H9 (cell line): ENCODE measurements at regions not wholly inside any gene's neighbourhood (a gene's known extent, or its start where the extent isn't known, plus 50 kb on each side); places are given as distances from the start of the nearest gene placed in this dataset.

Experiments used
- DNase-seq: peaks from one replicate; pipeline ENCODE4 v3.0.0-alpha.2; 2017
- H2AFZ ChIP-seq: one replicate; pipeline ENCODE4 v1.6.1; 2013; ENCODE audit warnings: mild to moderate bottlenecking, low read length, control low read depth, moderate library complexity
- H2AK5ac ChIP-seq: 2 replicates; pipeline ENCODE4 v1.6.1; 2013; ENCODE audit warnings: low read length, control low read depth, mixed read lengths; ENCODE audit not compliant: insufficient read length
- H2BK120ac ChIP-seq: one replicate; pipeline ENCODE4 v1.6.1; 2013; ENCODE audit warnings: low read depth, mild to moderate bottlenecking, low read length, control low read depth, inconsistent platforms; ENCODE audit not compliant: poor library complexity, severe bottlenecking
- H2BK12ac ChIP-seq: 2 replicates; pipeline ENCODE4 v1.6.1; 2013; ENCODE audit warnings: low read length, control low read depth, mixed read lengths, low read depth; ENCODE audit not compliant: insufficient read length
- H2BK15ac ChIP-seq: 2 replicates; pipeline ENCODE4 v1.6.1; 2013; ENCODE audit warnings: low read depth, low read length, control low read depth
- H2BK20ac ChIP-seq: one replicate; pipeline ENCODE4 v1.6.1; 2013; ENCODE audit warnings: low read depth, mild to moderate bottlenecking, low read length, control low read depth, inconsistent platforms; ENCODE audit not compliant: poor library complexity, severe bottlenecking
- H2BK5ac ChIP-seq: 2 replicates; pipeline ENCODE4 v1.6.1; 2013; ENCODE audit warnings: low read length, control low read depth, mixed read lengths; ENCODE audit not compliant: insufficient read length
- H3K14ac ChIP-seq: 2 replicates; pipeline ENCODE4 v1.6.1; 2013; ENCODE audit warnings: low read length, control low read depth; ENCODE audit not compliant: insufficient read depth
- H3K18ac ChIP-seq: 2 replicates; pipeline ENCODE4 v1.6.1; 2013; ENCODE audit warnings: low read depth, mild to moderate bottlenecking, mixed read lengths, low read length, control low read depth; ENCODE audit not compliant: insufficient read length
- H3K23ac ChIP-seq: 2 replicates; pipeline ENCODE4 v1.6.1; 2013; ENCODE audit warnings: low read length, control low read depth, mixed read lengths, low read depth; ENCODE audit not compliant: insufficient read length
- H3K23me2 ChIP-seq: 2 replicates; pipeline ENCODE4 v1.6.1; 2013; ENCODE audit warnings: low read depth, mild to moderate bottlenecking, mixed read lengths, low read length, control low read depth; ENCODE audit not compliant: insufficient read length, poor library complexity, severe bottlenecking
- H3K27ac ChIP-seq: 2 replicates; pipeline ENCODE4 v1.5.1; 2013; ENCODE audit warnings: low read length, control low read depth, mixed read lengths, low read depth; ENCODE audit not compliant: insufficient read length
- H3K27me3 ChIP-seq: 2 replicates; pipeline ENCODE4 v1.6.1; 2013; ENCODE audit warnings: low read length, control low read depth, inconsistent platforms; ENCODE audit not compliant: insufficient read depth
- H3K4ac ChIP-seq: 2 replicates; pipeline ENCODE4 v1.6.1; 2013; ENCODE audit warnings: low read depth, mild to moderate bottlenecking, control low read depth, inconsistent platforms, low read length, moderate library complexity
- H3K4me1 ChIP-seq: 2 replicates; pipeline ENCODE4 v1.6.1; 2013; ENCODE audit warnings: low read length, control low read depth, inconsistent platforms; ENCODE audit not compliant: insufficient read depth
- H3K4me2 ChIP-seq: 2 replicates; pipeline ENCODE4 v1.6.1; 2013; ENCODE audit warnings: low read length, control low read depth, mixed read lengths; ENCODE audit not compliant: insufficient read length, insufficient read depth
- H3K56ac ChIP-seq: 2 replicates; pipeline ENCODE4 v1.6.1; 2013; ENCODE audit warnings: low read depth, mild to moderate bottlenecking, mixed read lengths, low read length, control low read depth; ENCODE audit not compliant: insufficient read length
- H3K79me1 ChIP-seq: 2 replicates; pipeline ENCODE4 v1.6.1; 2013; ENCODE audit warnings: low read depth, mild to moderate bottlenecking, moderate library complexity, low read length, control low read depth, inconsistent platforms; ENCODE audit not compliant: insufficient read depth, poor library complexity, severe bottlenecking
- H3K79me2 ChIP-seq: 2 replicates; pipeline ENCODE4 v1.6.1; 2013; ENCODE audit warnings: low read length, control low read depth, inconsistent platforms; ENCODE audit not compliant: insufficient read depth
- H3K9ac ChIP-seq: 2 replicates; pipeline ENCODE4 v1.6.1; 2013; ENCODE audit warnings: low read length, control low read depth, mixed read lengths; ENCODE audit not compliant: insufficient read length; ENCODE audit errors: extremely low read depth
- H3K9me3 ChIP-seq: one replicate; pipeline ENCODE4 v1.6.1; 2013; ENCODE audit warnings: low read depth, low read length, inconsistent platforms; ENCODE audit not compliant: control insufficient read depth
- H3T11ph ChIP-seq: one replicate; pipeline ENCODE4 v1.6.1; 2013; ENCODE audit warnings: mild to moderate bottlenecking, low read length, control low read depth, inconsistent platforms
- H4K20me1 ChIP-seq: one replicate; pipeline ENCODE4 v1.6.1; 2013; ENCODE audit not compliant: control insufficient read depth, insufficient read length, insufficient read depth
- H4K5ac ChIP-seq: 2 replicates; pipeline ENCODE4 v1.6.1; 2013; ENCODE audit warnings: low read depth, mild to moderate bottlenecking, mixed read lengths, low read length, control low read depth; ENCODE audit not compliant: insufficient read length
- H4K8ac ChIP-seq: replicated peaks from 2 replicates; pipeline ENCODE4 v1.6.1; 2013; ENCODE audit warnings: low read length, control low read depth, mixed read lengths, low read depth; ENCODE audit not compliant: insufficient read length
- H4K91ac ChIP-seq: 2 replicates; pipeline ENCODE4 v1.6.1; 2013; ENCODE audit warnings: low read depth, mild to moderate bottlenecking, moderate library complexity, mixed read lengths, low read length, control low read depth; ENCODE audit not compliant: insufficient read length
- H3K27ac Mint-ChIP-seq, 3 experiments: 2 replicates in 2 of 3; 3 replicates in 1 of 3; pipeline ENCODE4 v1.8.0; 2020 to 2021; ENCODE audit warnings: mixed read lengths in 3 of 3, mild to moderate bottlenecking in 1 of 3, moderate library complexity in 1 of 3
- H3K27me3 Mint-ChIP-seq: 2 replicates; pipeline ENCODE4 v1.8.0; 2021; ENCODE audit warnings: low read depth, mild to moderate bottlenecking, moderate library complexity, mixed read lengths
- H3K36me3 Mint-ChIP-seq, 3 experiments: 2 replicates in 2 of 3; 3 replicates in 1 of 3; pipeline ENCODE4 v1.8.0; 2020 to 2021; ENCODE audit warnings: low read depth in 3 of 3, mixed read lengths in 3 of 3; ENCODE audit not compliant: insufficient read depth in 1 of 3
- H3K4me1 Mint-ChIP-seq, 2 experiments: 2 replicates each; pipeline ENCODE4 v1.8.0; 2020; ENCODE audit warnings: mixed read lengths in 2 of 2
- H3K4me3 Mint-ChIP-seq, 2 experiments: 2 replicates in 1 of 2; 3 replicates in 1 of 2; pipeline ENCODE4 v1.8.0; 2020 to 2021; ENCODE audit warnings: mild to moderate bottlenecking in 2 of 2, mixed read lengths in 2 of 2, moderate library complexity in 1 of 2
- H3K9me3 Mint-ChIP-seq, 2 experiments: 2 replicates in 1 of 2; 3 replicates in 1 of 2; pipeline ENCODE4 v1.8.0; 2020; ENCODE audit warnings: mild to moderate bottlenecking in 2 of 2, mixed read lengths in 2 of 2, moderate library complexity in 1 of 2
- WGBS: extraction: QIAGEN DNeasy Blood & Tissue Kit; methylation state at CpG from one replicate; pipeline ENCODE4 v1.1.7; 2013; ENCODE audit warnings: missing lambda C conversion rate, low lambda C conversion rate, mixed read lengths; ENCODE audit not compliant: insufficient read length; ENCODE audit errors: extremely low coverage; 5-methylcytosine and 5-hydroxymethylcytosine counted together
- TF ChIP-seq, protein P1 (sequence below): fragments of 200-600 bp; sonication (generic); conservative IDR thresholded peaks from 3 replicates; pipeline ENCODE4 v1.8.0; 2021; ENCODE audit warnings: antibody characterized with exemption, mild to moderate bottlenecking

GRCh38 chr1:88039240-88039639 lies 644.8 kb upstream of the PKN2 start:
- H3K27me3 Mint-ChIP-seq, result peaks cover 2% of the 10 kb centered on the region; the same call in 1 of the 2 replicates
- Histone ChIP-seq H2BK120ac (no peak overlapping the region), H4K91ac (no peak overlapping the region), H3K9me3 (no peaks in the 10 kb centered on the region), H3K79me1 (no peaks in the 10 kb centered on the region), H3K23ac (no peak overlapping the region), H3K56ac (no peak overlapping the region), H2BK20ac (no peak overlapping the region), H3K79me2 (no peaks in the 10 kb centered on the region), H3K14ac (no peak overlapping the region), H3K4ac (no peak overlapping the region), H3K27ac (no peak overlapping the region), H3K4me1 (no peaks in the 10 kb centered on the region), H4K5ac (no peak overlapping the region), H4K8ac (no peak overlapping the region), H2BK5ac (no peak overlapping the region), H2BK12ac (no peak overlapping the region), H3K4me2 (no peak overlapping the region), H4K20me1 (no peaks in the 10 kb centered on the region), H3K9ac (no peak overlapping the region), H3K18ac (no peak overlapping the region), H2AFZ (no peak overlapping the region), H3T11ph (no peak overlapping the region), H3K23me2 (no peaks in the 10 kb centered on the region), H3K27me3 (no peaks in the 10 kb centered on the region), H2AK5ac (no peak overlapping the region), H2BK15ac (no peak overlapping the region)
- no CpG with 5 or more reads among the region's 1 CpG for WGBS
- no peaks in the 10 kb centered on the region for H3K4me1 Mint-ChIP-seq
- DNase-seq, result no peak
- TF ChIP-seq, protein P1, sequence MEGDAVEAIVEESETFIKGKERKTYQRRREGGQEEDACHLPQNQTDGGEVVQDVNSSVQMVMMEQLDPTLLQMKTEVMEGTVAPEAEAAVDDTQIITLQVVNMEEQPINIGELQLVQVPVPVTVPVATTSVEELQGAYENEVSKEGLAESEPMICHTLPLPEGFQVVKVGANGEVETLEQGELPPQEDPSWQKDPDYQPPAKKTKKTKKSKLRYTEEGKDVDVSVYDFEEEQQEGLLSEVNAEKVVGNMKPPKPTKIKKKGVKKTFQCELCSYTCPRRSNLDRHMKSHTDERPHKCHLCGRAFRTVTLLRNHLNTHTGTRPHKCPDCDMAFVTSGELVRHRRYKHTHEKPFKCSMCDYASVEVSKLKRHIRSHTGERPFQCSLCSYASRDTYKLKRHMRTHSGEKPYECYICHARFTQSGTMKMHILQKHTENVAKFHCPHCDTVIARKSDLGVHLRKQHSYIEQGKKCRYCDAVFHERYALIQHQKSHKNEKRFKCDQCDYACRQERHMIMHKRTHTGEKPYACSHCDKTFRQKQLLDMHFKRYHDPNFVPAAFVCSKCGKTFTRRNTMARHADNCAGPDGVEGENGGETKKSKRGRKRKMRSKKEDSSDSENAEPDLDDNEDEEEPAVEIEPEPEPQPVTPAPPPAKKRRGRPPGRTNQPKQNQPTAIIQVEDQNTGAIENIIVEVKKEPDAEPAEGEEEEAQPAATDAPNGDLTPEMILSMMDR, result no peak
- H3K27ac Mint-ChIP-seq, result no peak overlapping the region
- peaks cover 18 to 25% of the 10 kb centered on the region in 2 experiments for H3K9me3 Mint-ChIP-seq
- no peak overlapping the region for H3K4me3 Mint-ChIP-seq
- peaks cover 0 to 18% (median 7%) of the 10 kb centered on the region in 3 experiments; a peak in 4 of 7 replicates for H3K36me3 Mint-ChIP-seq
